GM12875 (cell line): ENCODE measurements at regions not wholly inside any gene's neighbourhood (a gene's known extent, or its start where the extent isn't known, plus 50 kb on each side); places are given as distances from the start of the nearest gene placed in this dataset.

Experiments
- H3K4me3 ChIP-seq: one replicate; pipeline ENCODE4 v1.5.1; 2011; ENCODE audit warnings: low read depth, low read length, control low read depth
- TF ChIP-seq, protein P1 (sequence below): IDR thresholded peaks from 2 replicates; pipeline ENCODE4 v1.5.1; 2011; ENCODE audit warnings: low read depth, mild to moderate bottlenecking, control low read depth, inconsistent platforms, low read length, moderate library complexity, borderline replicate concordance; ENCODE audit not compliant: insufficient read depth

DNA sequence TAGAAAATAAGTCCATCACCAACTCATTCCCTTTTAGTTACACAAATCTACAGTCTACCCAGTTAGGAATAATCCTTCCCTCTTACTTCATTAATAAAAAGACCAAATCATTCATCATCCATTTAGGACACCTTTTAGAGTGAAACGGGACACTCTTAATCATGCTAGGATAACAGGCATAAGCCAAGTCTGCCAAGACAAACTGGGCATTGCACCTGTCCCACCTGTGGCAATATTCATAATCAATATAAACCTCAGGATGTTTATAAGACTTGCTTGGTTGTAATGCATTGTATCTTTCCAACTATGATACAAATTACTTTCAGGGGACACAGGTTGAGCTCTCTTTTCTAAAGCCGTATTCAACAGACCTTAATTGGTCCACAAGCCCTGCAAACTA, 82.7 kb upstream of the SH3BP4 start:
- TF ChIP-seq, protein P1, sequence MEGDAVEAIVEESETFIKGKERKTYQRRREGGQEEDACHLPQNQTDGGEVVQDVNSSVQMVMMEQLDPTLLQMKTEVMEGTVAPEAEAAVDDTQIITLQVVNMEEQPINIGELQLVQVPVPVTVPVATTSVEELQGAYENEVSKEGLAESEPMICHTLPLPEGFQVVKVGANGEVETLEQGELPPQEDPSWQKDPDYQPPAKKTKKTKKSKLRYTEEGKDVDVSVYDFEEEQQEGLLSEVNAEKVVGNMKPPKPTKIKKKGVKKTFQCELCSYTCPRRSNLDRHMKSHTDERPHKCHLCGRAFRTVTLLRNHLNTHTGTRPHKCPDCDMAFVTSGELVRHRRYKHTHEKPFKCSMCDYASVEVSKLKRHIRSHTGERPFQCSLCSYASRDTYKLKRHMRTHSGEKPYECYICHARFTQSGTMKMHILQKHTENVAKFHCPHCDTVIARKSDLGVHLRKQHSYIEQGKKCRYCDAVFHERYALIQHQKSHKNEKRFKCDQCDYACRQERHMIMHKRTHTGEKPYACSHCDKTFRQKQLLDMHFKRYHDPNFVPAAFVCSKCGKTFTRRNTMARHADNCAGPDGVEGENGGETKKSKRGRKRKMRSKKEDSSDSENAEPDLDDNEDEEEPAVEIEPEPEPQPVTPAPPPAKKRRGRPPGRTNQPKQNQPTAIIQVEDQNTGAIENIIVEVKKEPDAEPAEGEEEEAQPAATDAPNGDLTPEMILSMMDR, result no peak
- no peak overlapping the region for H3K4me3 ChIP-seq

DNA sequence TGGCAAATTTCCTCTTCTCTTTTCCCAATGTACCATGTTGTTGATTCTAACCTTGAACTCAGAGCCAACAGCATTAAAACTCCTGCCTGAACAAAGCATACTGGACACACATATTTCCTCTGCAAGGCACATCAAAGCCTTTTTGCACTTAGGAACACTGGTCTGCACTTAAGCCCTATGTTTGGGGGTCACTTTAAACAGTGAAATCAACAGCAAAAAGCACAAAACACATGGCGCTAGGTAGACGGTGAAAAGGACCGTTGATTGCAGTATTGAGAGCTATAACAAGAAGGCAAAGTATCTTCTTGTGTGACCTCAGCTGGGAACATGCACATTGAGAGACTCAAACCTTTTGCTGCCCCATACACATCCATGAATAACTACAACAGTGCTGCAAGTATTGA, 83.9 kb upstream of the SH3BP4 start:
- no peak overlapping the region for H3K4me3 ChIP-seq
- TF ChIP-seq, protein P1, result no peak

DNA sequence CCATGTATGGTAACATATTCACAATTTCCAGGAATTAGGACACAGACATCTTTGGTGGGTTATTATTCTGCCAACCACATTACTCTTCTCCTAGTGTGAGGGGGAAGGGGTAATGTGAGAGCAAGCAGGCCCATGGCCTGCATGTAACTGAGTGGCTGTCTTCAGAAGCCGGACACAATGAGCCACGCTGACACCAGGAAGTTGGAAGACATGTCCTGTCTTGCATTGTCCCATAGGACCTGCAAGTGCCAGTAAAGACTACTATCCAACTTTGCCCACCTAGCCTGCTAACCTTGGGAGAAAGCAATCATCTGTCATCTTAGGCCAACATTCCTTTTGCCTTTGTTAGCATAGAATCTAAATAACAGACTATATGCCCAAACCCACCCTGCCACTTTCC, 86.2 kb upstream of the SH3BP4 start:
- H3K4me3 ChIP-seq, result no peak overlapping the region
- TF ChIP-seq, protein P1, result no peak

- no peak overlapping the region for H3K4me3 ChIP-seq
- TF ChIP-seq, protein P1, result no peak
Observed at GRCh38 chr2:234865040-234865439, 86.8 kb upstream of the SH3BP4 start.

- H3K4me3 ChIP-seq, result no peak overlapping the region
- TF ChIP-seq, protein P1, result no peak
Observed at GRCh38 chr2:234864506-234864905, 87.3 kb upstream of the SH3BP4 start.

DNA sequence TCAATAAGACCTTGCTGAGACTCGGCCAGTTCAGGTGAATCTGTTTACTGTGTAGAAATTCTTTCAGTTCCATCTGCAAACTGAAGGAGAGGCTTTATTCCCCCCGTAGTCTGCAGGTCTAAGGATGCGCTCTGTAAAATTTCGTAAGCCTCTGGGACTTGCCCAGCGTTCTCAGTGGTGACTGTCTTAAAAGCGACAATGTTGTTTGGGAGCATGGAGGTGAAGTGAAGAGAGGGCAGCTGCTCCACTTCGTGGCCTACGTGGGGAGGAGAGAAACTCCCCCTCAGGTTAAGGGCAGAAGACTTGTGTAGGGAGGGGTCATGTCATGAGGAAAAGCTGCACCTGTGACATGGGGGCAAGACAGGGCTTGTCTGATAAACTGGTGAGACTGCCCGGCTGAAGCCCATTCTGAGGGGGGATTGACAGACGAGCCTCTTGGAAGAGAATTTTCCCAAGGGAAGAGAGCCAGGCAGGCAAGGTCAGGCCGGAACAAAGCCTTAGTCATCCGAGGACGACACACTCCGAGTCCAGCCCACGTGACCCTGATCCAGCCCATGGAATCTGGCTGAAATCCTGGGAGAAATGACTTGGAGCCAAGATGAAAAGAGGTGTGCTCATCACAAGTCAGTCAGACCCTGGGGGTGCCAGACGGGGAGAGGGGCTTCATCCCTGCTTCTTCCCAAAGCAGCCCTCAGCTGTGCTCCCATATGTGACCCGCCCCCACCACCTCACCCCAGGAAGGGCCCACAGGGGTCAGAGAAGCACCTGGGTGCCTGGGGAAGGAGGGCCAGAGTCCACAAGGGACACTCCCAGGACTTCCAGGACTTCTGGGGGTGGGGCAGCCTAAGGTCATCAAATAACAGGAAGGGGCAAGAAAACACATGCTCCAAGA, 88.5 kb upstream of the SH3BP4 start:
- H3K4me3 ChIP-seq, result no peak overlapping the region
- TF ChIP-seq, protein P1, result no peak
